ENCODE measurements at regions not wholly inside any gene's neighbourhood (a gene's known extent, or its start where the extent isn't known, plus 50 kb on each side); places are given as distances from the start of the nearest gene placed in this dataset.
"Not testable (repeated sequence)": the region's sequence is repeated elsewhere in the genome, so short reads cannot be mapped to it uniquely, and the experiment has no call there.

- DNase-seq, result no peak
- in situ Hi-C loops (cut with MboI; ENCODE audit: low pct_unique_long_range_greater_than_20kb, low sequenced_read_pairs), result no loop called here
These were observed 85.1 kb downstream of the ARL4C start for GRCh38 chr2:234411793-234412192.

GRCh38 chr2:234410526-234410925 lies 86.4 kb downstream of the ARL4C start:
- no peak for DNase-seq
- in situ Hi-C loops (cut with MboI; ENCODE audit: low pct_unique_long_range_greater_than_20kb, low sequenced_read_pairs), result no loop called here

GRCh38 chr2:234409590-234409989 lies 87.3 kb downstream of the ARL4C start:
- in situ Hi-C loops (cut with MboI; ENCODE audit: low pct_unique_long_range_greater_than_20kb, low sequenced_read_pairs), result no loop called here
- DNase-seq, result no peak

GRCh38 chr2:234406085-234406484 lies 90.8 kb downstream of the ARL4C start:
- no peak for DNase-seq
- in situ Hi-C loops (cut with MboI; ENCODE audit: low pct_unique_long_range_greater_than_20kb, low sequenced_read_pairs), result no loop called here

GRCh38 chr2:234405462-234405861 lies 91.4 kb downstream of the ARL4C start:
- DNase-seq, result no peak
- in situ Hi-C loops (cut with MboI; ENCODE audit: low pct_unique_long_range_greater_than_20kb, low sequenced_read_pairs), result no loop called here

GRCh38 chr2:234404957-234405356 lies 91.9 kb downstream of the ARL4C start:
- in situ Hi-C loops (cut with MboI; ENCODE audit: low pct_unique_long_range_greater_than_20kb, low sequenced_read_pairs), result no loop called here
- DNase-seq, result no peak

GRCh38 chr2:234403751-234404150 lies 93.1 kb downstream of the ARL4C start:
- no peak for DNase-seq
- in situ Hi-C loops (cut with MboI; ENCODE audit: low pct_unique_long_range_greater_than_20kb, low sequenced_read_pairs), result no loop called here

- in situ Hi-C loops (cut with MboI; ENCODE audit: low pct_unique_long_range_greater_than_20kb, low sequenced_read_pairs), result no loop called here
- DNase-seq, result no peak
These were observed 93.8 kb downstream of the ARL4C start for GRCh38 chr2:234403074-234403473.

- in situ Hi-C loops (cut with MboI; ENCODE audit: low pct_unique_long_range_greater_than_20kb, low sequenced_read_pairs), result no loop called here
These were observed 95.5 kb downstream of the ARL4C start for GRCh38 chr2:234401426-234401825.

GRCh38 chr2:234399451-234400246 lies 97.2 kb downstream of the ARL4C start:
- in situ Hi-C loops (cut with MboI; ENCODE audit: low pct_unique_long_range_greater_than_20kb, low sequenced_read_pairs), result no loop called here
- DNase-seq, result no peak

More at GRCh38 chr2:234401426-234401825, 95.5 kb downstream of the ARL4C start:
- DNase-seq, result no peak

GRCh38 chr2:234398531-234398930 lies 98.3 kb downstream of the ARL4C start:
- no peak for DNase-seq
- in situ Hi-C loops (cut with MboI; ENCODE audit: low pct_unique_long_range_greater_than_20kb, low sequenced_read_pairs), result no loop called here

GRCh38 chr2:234395891-234396420 lies 100.9 kb downstream of the ARL4C start:
- DNase-seq, result no peak
- in situ Hi-C loops (cut with MboI; ENCODE audit: low pct_unique_long_range_greater_than_20kb, low sequenced_read_pairs), result no loop called here

- in situ Hi-C loops (cut with MboI; ENCODE audit: low pct_unique_long_range_greater_than_20kb, low sequenced_read_pairs), result no loop called here
- DNase-seq, result no peak
These were observed 102.4 kb downstream of the ARL4C start for GRCh38 chr2:234394450-234394849.

- DNase-seq, result no peak
- in situ Hi-C loops (cut with MboI; ENCODE audit: low pct_unique_long_range_greater_than_20kb, low sequenced_read_pairs), result no loop called here
These were observed 103.5 kb downstream of the ARL4C start for GRCh38 chr2:234393354-234393753.

GRCh38 chr2:234392041-234392615 lies 104.8 kb downstream of the ARL4C start:
- no peak for DNase-seq
- in situ Hi-C loops (cut with MboI; ENCODE audit: low pct_unique_long_range_greater_than_20kb, low sequenced_read_pairs), result no loop called here

- no peak for DNase-seq
- in situ Hi-C loops (cut with MboI; ENCODE audit: low pct_unique_long_range_greater_than_20kb, low sequenced_read_pairs), result no loop called here
These were observed 105.3 kb downstream of the ARL4C start for GRCh38 chr2:234391625-234392024.

GRCh38 chr2:234389661-234390060 lies 107.2 kb downstream of the ARL4C start:
- DNase-seq; in situ Hi-C loops (cut with MboI; ENCODE audit: low pct_unique_long_range_greater_than_20kb, low sequenced_read_pairs): not testable (repeated sequence)

- in situ Hi-C loops (cut with MboI; ENCODE audit: low pct_unique_long_range_greater_than_20kb, low sequenced_read_pairs), result no loop called here
- DNase-seq, result no peak
These were observed 108.3 kb downstream of the ARL4C start for GRCh38 chr2:234388591-234388990.

GRCh38 chr2:234386971-234387370 lies 109.9 kb downstream of the ARL4C start:
- no peak for DNase-seq
- in situ Hi-C loops (cut with MboI; ENCODE audit: low pct_unique_long_range_greater_than_20kb, low sequenced_read_pairs), result no loop called here

- no peak for DNase-seq
- in situ Hi-C loops (cut with MboI; ENCODE audit: low pct_unique_long_range_greater_than_20kb, low sequenced_read_pairs), result no loop called here
These were observed 114.8 kb downstream of the ARL4C start for GRCh38 chr2:234382131-234382530.

GRCh38 chr2:234378958-234379357 lies 117.9 kb downstream of the ARL4C start:
- in situ Hi-C loops (cut with MboI; ENCODE audit: low pct_unique_long_range_greater_than_20kb, low sequenced_read_pairs); DNase-seq: not testable (repeated sequence)

All from KBM-7 (cell line).